HG03108 (cell line): ENCODE measurements at regions not wholly inside any gene's neighbourhood (a gene's known extent, or its start where the extent isn't known, plus 50 kb on each side); places are given as distances from the start of the nearest gene placed in this dataset.
"Not testable (repeated sequence)": the region's sequence is repeated elsewhere in the genome, so short reads cannot be mapped to it uniquely, and the experiment has no call there.

Experiments
- ATAC-seq: cut with Tn5 transposase; IDR thresholded peaks from one replicate; pipeline ENCODE4 v1.9.1; 2021; ENCODE audit warnings: moderate library complexity; ENCODE audit not compliant: unreplicated experiment

- no peak for ATAC-seq
These were observed 1009.1 kb upstream of the SPRY2 start for GRCh38 chr13:81350056-81350455.

GRCh38 chr13:81340118-81341069 lies 999.5 kb upstream of the SPRY2 start:
- not testable (repeated sequence) for ATAC-seq

GRCh38 chr13:81339666-81340065 lies 998.7 kb upstream of the SPRY2 start:
- not testable (repeated sequence) for ATAC-seq

GRCh38 chr13:81334481-81334880 lies 993.6 kb upstream of the SPRY2 start:
- ATAC-seq, result no peak

GRCh38 chr13:81326913-81327312 lies 986.0 kb upstream of the SPRY2 start:
- ATAC-seq, result no peak

- no peak for ATAC-seq
These were observed 979.6 kb upstream of the SPRY2 start for GRCh38 chr13:81320516-81320915.

GRCh38 chr13:81319351-81319750 lies 978.4 kb upstream of the SPRY2 start:
- ATAC-seq, result no peak

GRCh38 chr13:81318231-81319019 lies 977.5 kb upstream of the SPRY2 start:
- no peak for ATAC-seq

- ATAC-seq, result no peak
These were observed 973.5 kb upstream of the SPRY2 start for GRCh38 chr13:81314461-81314860.

- ATAC-seq, result no peak
These were observed 965.0 kb upstream of the SPRY2 start for GRCh38 chr13:81305928-81306327.

GRCh38 chr13:81304121-81304659 lies 963.3 kb upstream of the SPRY2 start:
- no peak for ATAC-seq

GRCh38 chr13:81302677-81303076 lies 961.8 kb upstream of the SPRY2 start:
- ATAC-seq, result no peak

- ATAC-seq, result no peak
These were observed 961.2 kb upstream of the SPRY2 start for GRCh38 chr13:81302125-81302524.

- ATAC-seq, result no peak
These were observed 954.3 kb upstream of the SPRY2 start for GRCh38 chr13:81295177-81295576.

GRCh38 chr13:81293594-81294164 lies 952.8 kb upstream of the SPRY2 start:
- ATAC-seq, result no peak

- ATAC-seq, result no peak
These were observed 942.6 kb upstream of the SPRY2 start for GRCh38 chr13:81283561-81283960.

GRCh38 chr13:81283062-81283461 lies 942.1 kb upstream of the SPRY2 start:
- no peak for ATAC-seq

- no peak for ATAC-seq
These were observed 934.8 kb upstream of the SPRY2 start for GRCh38 chr13:81275666-81276258.

GRCh38 chr13:81247711-81248110 lies 906.8 kb upstream of the SPRY2 start:
- ATAC-seq, result no peak

- ATAC-seq, result no peak
These were observed 905.6 kb upstream of the SPRY2 start for GRCh38 chr13:81246556-81246955.

GRCh38 chr13:81244011-81244410 lies 903.1 kb upstream of the SPRY2 start:
- ATAC-seq, result no peak
